ENCODE measurements at regions not wholly inside any gene's neighbourhood (a gene's known extent, or its start where the extent isn't known, plus 50 kb on each side); places are given as distances from the start of the nearest gene placed in this dataset.

- Histone ChIP-seq H3K4me1 (ENCODE audit: insufficient read depth, low read length, poor library complexity, severe bottlenecking) (no peaks in the 10 kb centered on the region), H3K9me3 (ENCODE audit: insufficient read depth, low read depth, low read length) (peaks cover 24% of the 10 kb centered on the region; the same call in 1 of the 2 replicates), H3F3A (ENCODE audit: low read depth) (no peaks in the 10 kb centered on the region), H4K20me1 (ENCODE audit: insufficient read depth, low read length, poor library complexity, severe bottlenecking) (no peaks in the 10 kb centered on the region), H3K79me2 (ENCODE audit: insufficient read depth, low read length) (no peaks in the 10 kb centered on the region), H2AFZ (ENCODE audit: low read length) (no peak overlapping the region), H3K9ac (ENCODE audit: low read depth, low read length, poor library complexity, severe bottlenecking) (no peak overlapping the region), H3K36me3 (ENCODE audit: insufficient read depth, low read length) (no peaks in the 10 kb centered on the region), H3K27me3 (ENCODE audit: insufficient read depth, low read length, poor library complexity, severe bottlenecking) (no peaks in the 10 kb centered on the region), H3K4me3 (ENCODE audit: low read length, poor library complexity, severe bottlenecking) (no peak overlapping the region), H3K4me2 (ENCODE audit: low read depth, low read length, poor library complexity, severe bottlenecking) (no peak overlapping the region), H3K9me2 (replicated peaks; ENCODE audit: low read depth, low read length) (no peaks in the 10 kb centered on the region)
- TF ChIP-seq EZH2phosphoT487 (IDR thresholded peaks at IDR 0.05; ENCODE audit: borderline replicate concordance), result no peak
Observed at GRCh38 chr10:130477360-130477759, 341.2 kb downstream of the GLRX3 start.

GRCh38 chr10:130479146-130479545 lies 343.0 kb downstream of the GLRX3 start:
- Histone ChIP-seq H3K79me2 (ENCODE audit: insufficient read depth, low read length) (no peaks in the 10 kb centered on the region), H3K27me3 (ENCODE audit: insufficient read depth, low read length, poor library complexity, severe bottlenecking) (no peaks in the 10 kb centered on the region), H4K20me1 (ENCODE audit: insufficient read depth, low read length, poor library complexity, severe bottlenecking) (no peaks in the 10 kb centered on the region), H3K9me2 (replicated peaks; ENCODE audit: low read depth, low read length) (no peaks in the 10 kb centered on the region), H3F3A (ENCODE audit: low read depth) (no peaks in the 10 kb centered on the region), H3K4me2 (ENCODE audit: low read depth, low read length, poor library complexity, severe bottlenecking) (no peak overlapping the region), H3K4me1 (ENCODE audit: insufficient read depth, low read length, poor library complexity, severe bottlenecking) (no peaks in the 10 kb centered on the region), H3K4me3 (ENCODE audit: low read length, poor library complexity, severe bottlenecking) (no peak overlapping the region), H2AFZ (ENCODE audit: low read length) (no peak overlapping the region), H3K9ac (ENCODE audit: low read depth, low read length, poor library complexity, severe bottlenecking) (no peak overlapping the region), H3K9me3 (ENCODE audit: insufficient read depth, low read depth, low read length) (peaks cover 30% of the 10 kb centered on the region; the same call in 1 of the 2 replicates), H3K36me3 (ENCODE audit: insufficient read depth, low read length) (no peaks in the 10 kb centered on the region)
- TF ChIP-seq EZH2phosphoT487 (IDR thresholded peaks at IDR 0.05; ENCODE audit: borderline replicate concordance) (no peak), CTCF (conservative IDR thresholded peaks at IDR 0.05; ENCODE audit: low read length) (no peak)

- H4K20me1 ChIP-seq (ENCODE audit: insufficient read depth, low read length, poor library complexity, severe bottlenecking), result no peaks in the 10 kb centered on the region
- H3K27me3 ChIP-seq (ENCODE audit: insufficient read depth, low read length, poor library complexity, severe bottlenecking), result no peaks in the 10 kb centered on the region
- H3K9me2 ChIP-seq (replicated peaks; ENCODE audit: low read depth, low read length), result no peaks in the 10 kb centered on the region
- H3K79me2 ChIP-seq (ENCODE audit: insufficient read depth, low read length), result no peaks in the 10 kb centered on the region
- no peak overlapping the region for H3K4me3 ChIP-seq (ENCODE audit: low read length, poor library complexity, severe bottlenecking)
- H3K36me3 ChIP-seq (ENCODE audit: insufficient read depth, low read length), result no peaks in the 10 kb centered on the region
- TF ChIP-seq EZH2phosphoT487 (IDR thresholded peaks at IDR 0.05; ENCODE audit: borderline replicate concordance), result no peak
- TF ChIP-seq CTCF (conservative IDR thresholded peaks at IDR 0.05; ENCODE audit: low read length), result no peak
- no peaks in the 10 kb centered on the region for H3F3A ChIP-seq (ENCODE audit: low read depth)
- H3K9ac ChIP-seq (ENCODE audit: low read depth, low read length, poor library complexity, severe bottlenecking), result no peak overlapping the region
- H3K9me3 ChIP-seq (ENCODE audit: insufficient read depth, low read depth, low read length), result peaks cover 27% of the 10 kb centered on the region; the same call in 1 of the 2 replicates
- no peaks in the 10 kb centered on the region for H3K4me1 ChIP-seq (ENCODE audit: insufficient read depth, low read length, poor library complexity, severe bottlenecking)
- no peak overlapping the region for H2AFZ ChIP-seq (ENCODE audit: low read length)
- H3K4me2 ChIP-seq (ENCODE audit: low read depth, low read length, poor library complexity, severe bottlenecking), result no peak overlapping the region
Observed at GRCh38 chr10:130479926-130480325, 343.7 kb downstream of the GLRX3 start.

GRCh38 chr10:130480491-130480890 lies 344.3 kb downstream of the GLRX3 start:
- H2AFZ ChIP-seq (ENCODE audit: low read length), result no peak overlapping the region
- H4K20me1 ChIP-seq (ENCODE audit: insufficient read depth, low read length, poor library complexity, severe bottlenecking), result no peaks in the 10 kb centered on the region
- no peak overlapping the region for H3K4me3 ChIP-seq (ENCODE audit: low read length, poor library complexity, severe bottlenecking)
- no peak overlapping the region for H3K4me2 ChIP-seq (ENCODE audit: low read depth, low read length, poor library complexity, severe bottlenecking)
- H3F3A ChIP-seq (ENCODE audit: low read depth), result no peaks in the 10 kb centered on the region
- no peak overlapping the region for H3K9ac ChIP-seq (ENCODE audit: low read depth, low read length, poor library complexity, severe bottlenecking)
- H3K36me3 ChIP-seq (ENCODE audit: insufficient read depth, low read length), result no peaks in the 10 kb centered on the region
- H3K79me2 ChIP-seq (ENCODE audit: insufficient read depth, low read length), result no peaks in the 10 kb centered on the region
- H3K9me3 ChIP-seq (ENCODE audit: insufficient read depth, low read depth, low read length), result peaks cover 27% of the 10 kb centered on the region; the same call in 1 of the 2 replicates
- no peaks in the 10 kb centered on the region for H3K27me3 ChIP-seq (ENCODE audit: insufficient read depth, low read length, poor library complexity, severe bottlenecking)
- H3K4me1 ChIP-seq (ENCODE audit: insufficient read depth, low read length, poor library complexity, severe bottlenecking), result no peaks in the 10 kb centered on the region
- no peaks in the 10 kb centered on the region for H3K9me2 ChIP-seq (replicated peaks; ENCODE audit: low read depth, low read length)
- TF ChIP-seq CTCF (conservative IDR thresholded peaks at IDR 0.05; ENCODE audit: low read length), result no peak
- TF ChIP-seq EZH2phosphoT487 (IDR thresholded peaks at IDR 0.05; ENCODE audit: borderline replicate concordance), result no peak
